NCI-H1417 treated with DMSO at 0.1 percent for 48 hours (cell line): ENCODE measurements at regions not wholly inside any gene's neighbourhood (a gene's known extent, or its start where the extent isn't known, plus 50 kb on each side); places are given as distances from the start of the nearest gene placed in this dataset.
"Not testable (repeated sequence)": the region's sequence is repeated elsewhere in the genome, so short reads cannot be mapped to it uniquely, and the experiment has no call there.

Experiments used
- DNase-seq: peaks from one replicate; lab custom pipeline; 2025; lab: John Stamatoyannopoulos, UW

GRCh38 chr9:34793428-34793827 lies 83.5 kb upstream of the CCL21 start:
- no peak for DNase-seq

GRCh38 chr9:34783951-34784487 lies 74.1 kb upstream of the CCL21 start:
- no peak for DNase-seq

- no peak for DNase-seq
Observed at GRCh38 chr9:34782372-34782771, 72.4 kb upstream of the CCL21 start.

GRCh38 chr9:34777666-34778065 lies 67.7 kb upstream of the CCL21 start:
- no peak for DNase-seq

- no peak for DNase-seq
Observed at GRCh38 chr9:34773955-34774354, 64.0 kb upstream of the CCL21 start.

- DNase-seq = no peak
Observed at GRCh38 chr9:34773306-34773910, 63.5 kb upstream of the CCL21 start.

GRCh38 chr9:34771007-34771406 lies 61.1 kb upstream of the CCL21 start:
- no peak for DNase-seq

- DNase-seq = not testable (repeated sequence)
Observed at GRCh38 chr9:34767087-34767486, 57.2 kb upstream of the CCL21 start.

- not testable (repeated sequence) for DNase-seq
Observed at GRCh38 chr9:34760196-34761040, 50.5 kb upstream of the CCL21 start.
